Heart right ventricle (tissue), 16 donors: ENCODE measurements at regions not wholly inside any gene's neighbourhood (a gene's known extent, or its start where the extent isn't known, plus 50 kb on each side); places are given as distances from the start of the nearest gene placed in this dataset.

ENCODE experiments used
- ATAC-seq, 8 donors: fragments of 200-7000 bp; cut with Tn5 transposase; one replicate each; pipeline ENCODE4 v1.9.1; 2020; ENCODE audit warnings: mild to moderate bottlenecking in 8 of 8, moderate library complexity in 8 of 8, moderate number of reproducible peaks in 1 of 8
- DNase-seq, 2 donors: peaks; one replicate each; pipeline ENCODE4 v3.0.0-alpha.2; 2020
- H3K27ac ChIP-seq, 10 donors: fragments of 200-600 bp; sonication (generic) in 2 of 10; one replicate each; pipeline versions ENCODE4 v1.5.0 to v1.8.0; 2020 to 2022; ENCODE audit warnings: mild to moderate bottlenecking in 3 of 10
- H3K27me3 ChIP-seq, 7 donors: fragments of 200-600 bp; one replicate each; pipeline ENCODE4 v1.8.0; 2021 to 2022; ENCODE audit warnings: mild to moderate bottlenecking in 2 of 7
- H3K36me3 ChIP-seq, 9 donors: fragments of 200-600 bp; sonication (generic) in 1 of 9; one replicate each; pipeline versions ENCODE4 v1.5.0 to v1.8.0; 2020 to 2022; ENCODE audit warnings: mild to moderate bottlenecking in 2 of 9
- H3K4me1 ChIP-seq, 9 donors: fragments of 200-600 bp; sonication (generic) in 1 of 9; one replicate each; pipeline versions ENCODE4 v1.5.0 to v1.8.0; 2020 to 2022; ENCODE audit warnings: mild to moderate bottlenecking in 4 of 9
- H3K4me3 ChIP-seq, 10 donors: fragments of 200-600 bp; sonication (generic) in 2 of 10; one replicate each; pipeline versions ENCODE4 v1.5.0 to v1.8.0; 2020 to 2022; ENCODE audit warnings: mild to moderate bottlenecking in 7 of 10, moderate library complexity in 2 of 10
- H3K9me3 ChIP-seq, 11 donors: fragments of 200-600 bp in 10 of 11; sonication (generic) in 2 of 11; one replicate each; pipeline versions ENCODE4 v1.5.0 to v1.8.0; 2013 to 2022; ENCODE audit warnings: mild to moderate bottlenecking in 2 of 11, control low read depth in 1 of 11, moderate library complexity in 1 of 11
- CTCF ChIP-seq, 9 donors: fragments of 200-600 bp; sonication (generic) in 2 of 9; IDR thresholded peaks; one replicate each; pipeline versions ENCODE4 v1.5.0 to v1.8.0; 2021 to 2022; ENCODE audit warnings: antibody characterized with exemption in 9 of 9, mild to moderate bottlenecking in 5 of 9, moderate library complexity in 1 of 9
- WGBS, 2 donors: extraction: QIAGEN DNeasy Blood & Tissue Kit; methylation state at CpG; one replicate each; pipeline ENCODE4 v1.1.7; 2013; ENCODE audit warnings: inconsistent platforms in 1 of 2; 5-methylcytosine and 5-hydroxymethylcytosine counted together
- intact Hi-C, 10 donors: fragments of 100-400 bp; cut with DNase I; formaldehyde crosslinking; loops; one replicate each; pipeline versions ENCODE4 v1.11.1 to v1.14.2; 2022
- donor health status: Arrhythmogenic right ventricular cardiomyopathy.
- donor health status: ischemic (EF 13 %, LVEDD 7.1; RV severe dilation, severe dysfunction).
- donor health status: healthy with polysubstance abuse.
- donor health status: DM: no; HTN: yes; CAD: no.
- donor health status: DM: no; HTN: no; CAD: no.
- donor health status: ischemic (EF 25% LVEDD 6.9; RV normal size, moderate dysfunction).
- donor health status: ischemic (EF 25% LVEDD 5.7; RV mildly dilated, moderate dysfunction).
- donor health status: healthy.
- donor health status: DM: yes; HTN: yes; CAD: no.
- donor health status: Ischemic cardiomyopathy.
- donor health status: ischemic (EF 35%, LVEDD 5.7; RV mildly dilated, moderate dysfunction).
- donor health status: nonischemic (EF 11% LVEDD 7.7; RV severe dilation, severe dysfunction).
- donor health status: DM: yes; HTN: yes; CAD: no.
- donor health status: PGD.
- donor health status: ischemic (EF 29% LVEDD 5.4; RV normal size, mild dysfunction).
- donor health status: nonischemic (EF 23%, LVEDD 6.1; RV moderate dilation, normal function).

DNA sequence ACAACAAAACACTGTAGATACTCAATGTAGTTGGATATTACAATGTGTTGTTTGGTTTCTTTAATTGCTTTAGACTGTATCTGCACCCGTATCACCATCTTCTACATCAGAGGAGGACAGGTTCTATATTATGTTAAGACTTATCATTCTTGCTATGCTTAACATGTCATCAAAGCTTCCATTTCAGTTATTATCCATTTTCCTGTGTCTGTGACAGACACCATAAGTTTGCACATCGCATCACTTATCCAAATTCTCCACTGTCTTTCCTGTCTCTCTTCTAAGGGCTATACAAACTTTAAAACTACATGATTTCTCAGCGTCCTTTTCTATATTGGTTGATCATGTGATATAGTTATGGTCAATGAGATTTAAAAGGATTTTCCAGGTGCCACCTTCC, 719.0 kb downstream of the TBC1D32 start:
- intact Hi-C loops, result no loop called here
- 81 to 92% methylated on average over 3 of the region's 3 CpGs for WGBS, 2 donors
- Histone ChIP-seq H3K4me3 (no peak overlapping the region), H3K27me3 (no peaks in the 10 kb centered on the region), H3K9me3 (no peaks in the 10 kb centered on the region), H3K27ac (no peak overlapping the region), H3K36me3 (no peaks in the 10 kb centered on the region), H3K4me1 (no peaks in the 10 kb centered on the region)
- ATAC-seq, result no peak
- no peak for TF ChIP-seq CTCF (IDR thresholded peaks at IDR 0.05)
- no peak for DNase-seq

- 58 to 66% methylated on average over 2 of the region's 2 CpGs for WGBS, 2 donors
- no peaks in the 10 kb centered on the region for H3K36me3 ChIP-seq
These were observed 719.6 kb downstream of the TBC1D32 start for GRCh38 chr6:120614723-120615122.

DNA sequence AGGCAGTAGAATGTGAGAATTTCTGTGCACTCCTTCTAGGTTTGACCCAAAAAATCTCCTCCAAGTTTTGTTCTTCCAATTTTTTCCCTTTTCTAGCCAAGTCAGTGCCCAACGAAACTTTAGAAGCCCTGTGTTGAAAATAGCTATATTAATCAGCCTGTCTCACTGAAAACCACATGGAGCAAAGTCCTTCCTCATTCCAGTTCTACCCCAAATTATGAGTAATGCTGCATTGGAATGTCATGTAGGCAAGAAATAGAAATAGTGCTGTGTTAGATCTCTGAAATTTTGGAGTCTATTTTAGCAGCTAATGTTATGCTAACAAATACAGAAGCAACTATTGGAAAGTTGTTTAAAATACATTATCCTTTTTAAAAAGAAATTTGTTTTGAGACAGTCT, 725.5 kb downstream of the TBC1D32 start:
- TF ChIP-seq CTCF (IDR thresholded peaks at IDR 0.05), result no peak
- Histone ChIP-seq H3K27ac (no peak overlapping the region), H3K9me3 (no peaks in the 10 kb centered on the region), H3K4me3 (no peak overlapping the region), H3K4me1 (no peaks in the 10 kb centered on the region), H3K36me3 (no peaks in the 10 kb centered on the region), H3K27me3 (no peaks in the 10 kb centered on the region)
- DNase-seq, result no peak
- 19 to 76% methylated on average over 1 of the region's 1 CpG for WGBS, 2 donors
- ATAC-seq, result no peak
- intact Hi-C loops, result no loop called here

More at GRCh38 chr6:120614723-120615122, 719.6 kb downstream of the TBC1D32 start:
- ATAC-seq (no peak), DNase-seq (no peak)
- Histone ChIP-seq H3K27me3 (no peaks in the 10 kb centered on the region), H3K9me3 (no peaks in the 10 kb centered on the region), H3K4me1 (no peaks in the 10 kb centered on the region), H3K4me3 (no peak overlapping the region), H3K27ac (no peak overlapping the region)
- TF ChIP-seq CTCF (IDR thresholded peaks at IDR 0.05), result no peak
- intact Hi-C loops, result no loop called here

- Histone ChIP-seq H3K4me1 (no peaks in the 10 kb centered on the region), H3K27ac (no peak overlapping the region), H3K4me3 (no peak overlapping the region), H3K9me3 (no peaks in the 10 kb centered on the region), H3K27me3 (no peaks in the 10 kb centered on the region), H3K36me3 (no peaks in the 10 kb centered on the region)
- WGBS, 2 donors, result 56 to 62% methylated on average over 4 of the region's 4 CpGs
- no peak for TF ChIP-seq CTCF (IDR thresholded peaks at IDR 0.05)
- ATAC-seq, result no peak
- DNase-seq, result no peak
- intact Hi-C loops, result no loop called here
These were observed 727.5 kb downstream of the TBC1D32 start for GRCh38 chr6:120606743-120607142.

DNA sequence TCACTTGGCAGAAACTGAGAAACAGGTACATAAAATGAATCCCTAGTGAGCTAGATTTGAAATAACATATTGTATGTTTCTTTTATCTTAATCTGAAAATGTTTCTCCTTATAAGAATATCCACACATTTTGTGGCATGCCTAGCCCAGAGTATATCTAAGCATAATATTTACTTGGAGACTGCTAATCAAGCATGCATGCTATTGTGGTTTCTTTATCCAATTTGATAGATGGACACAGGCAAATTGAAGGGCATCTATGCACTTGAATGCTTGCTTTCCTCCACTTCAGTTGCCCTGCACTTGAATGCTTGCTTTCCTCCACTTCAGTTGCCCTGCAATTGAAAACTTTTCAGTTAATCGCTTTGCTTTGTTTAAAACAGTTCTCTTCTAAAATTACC, 729.8 kb downstream of the TBC1D32 start:
- intact Hi-C loops, result no loop called here
- Histone ChIP-seq H3K4me1 (no peaks in the 10 kb centered on the region), H3K27ac (no peak overlapping the region), H3K4me3 (no peak overlapping the region), H3K36me3 (no peaks in the 10 kb centered on the region), H3K9me3 (no peaks in the 10 kb centered on the region), H3K27me3 (no peaks in the 10 kb centered on the region)
- no peak for TF ChIP-seq CTCF (IDR thresholded peaks at IDR 0.05)
- ATAC-seq (no peak), DNase-seq (no peak)
- WGBS, 2 donors, result 75 to 87% methylated on average over 1 of the region's 1 CpG
